ENCODE measurements at regions not wholly inside any gene's neighbourhood (a gene's known extent, or its start where the extent isn't known, plus 50 kb on each side); places are given as distances from the start of the nearest gene placed in this dataset.
A peak's percentile ranks its signal among the peaks of the same experiment; 100 is the strongest.
"Not testable (repeated sequence)": the region's sequence is repeated elsewhere in the genome, so short reads cannot be mapped to it uniquely, and the experiment has no call there.

GRCh38 chr4:154164931-154165839 lies 326.4 kb downstream of the DCHS2 start:
- H3K9ac ChIP-seq (ENCODE audit: low read depth, low read length): no peak overlapping the region
- H3K9me3 ChIP-seq (ENCODE audit: control insufficient read depth, insufficient read depth, low read length): no peaks in the 10 kb centered on the region
- H3K36me3 ChIP-seq (ENCODE audit: control insufficient read depth, insufficient read depth, low read length): no peaks in the 10 kb centered on the region
- H3K4me3 ChIP-seq (ENCODE audit: low read depth, low read length): no peak overlapping the region
- H3K27ac ChIP-seq (ENCODE audit: low read depth, low read length): no peak overlapping the region
- H3K4me1 ChIP-seq (ENCODE audit: control insufficient read depth, insufficient read depth, low read length): peaks cover 9% of the 10 kb centered on the region; the same call in 1 of the 2 replicates
- H3K27me3 ChIP-seq (ENCODE audit: control insufficient read depth, insufficient read depth, low read length): no peaks in the 10 kb centered on the region

DNA sequence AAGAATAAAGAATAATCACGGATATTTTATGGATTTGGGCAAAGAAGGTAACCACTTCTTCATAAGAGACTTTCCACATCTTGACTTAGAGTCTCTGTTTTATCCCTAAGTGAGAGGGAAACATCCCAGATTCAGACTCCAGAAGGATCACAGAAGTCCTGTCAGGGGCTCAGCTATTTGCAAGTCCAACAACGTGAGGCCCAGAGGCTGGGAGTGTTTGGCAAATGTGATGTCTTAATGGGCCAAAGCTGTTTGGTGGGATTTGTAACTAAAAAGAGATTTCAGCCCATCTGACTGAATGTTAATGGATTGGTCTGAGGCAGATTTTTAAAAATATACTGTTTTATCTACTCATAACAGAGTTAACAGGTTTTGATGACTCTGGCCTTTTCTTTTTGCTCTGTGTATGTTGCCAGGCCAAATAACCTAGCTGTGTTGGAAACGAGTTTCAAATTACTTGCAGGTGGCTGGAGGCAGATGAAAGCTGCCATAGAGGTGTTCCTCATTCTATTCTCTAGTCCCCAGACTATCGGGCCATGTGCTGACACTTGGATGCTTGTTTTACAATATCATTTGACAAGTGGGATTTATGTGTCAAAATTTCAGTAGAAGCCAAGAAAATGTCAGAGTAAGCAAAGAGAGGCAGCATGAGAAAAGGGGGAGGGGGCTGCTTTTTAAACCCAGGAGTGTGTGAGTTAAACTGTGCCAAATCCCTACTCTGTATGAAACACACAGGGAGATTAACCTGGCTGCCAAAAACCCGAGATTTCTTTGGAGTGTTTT lies 330.9 kb downstream of the DCHS2 start:
- Histone ChIP-seq H3K9ac (ENCODE audit: low read depth, low read length) (no peak overlapping the region), H3K4me1 (ENCODE audit: control insufficient read depth, insufficient read depth, low read length) (peaks cover 9% of the 10 kb centered on the region; the same call in 1 of the 2 replicates), H3K36me3 (ENCODE audit: control insufficient read depth, insufficient read depth, low read length) (no peaks in the 10 kb centered on the region), H3K27me3 (ENCODE audit: control insufficient read depth, insufficient read depth, low read length) (no peaks in the 10 kb centered on the region), H3K27ac (ENCODE audit: low read depth, low read length) (no peak overlapping the region), H3K4me3 (ENCODE audit: low read depth, low read length) (no peak overlapping the region), H3K9me3 (ENCODE audit: control insufficient read depth, insufficient read depth, low read length) (no peaks in the 10 kb centered on the region)

GRCh38 chr4:154158361-154159155 lies 333.0 kb downstream of the DCHS2 start:
- H3K9me3 ChIP-seq (ENCODE audit: control insufficient read depth, insufficient read depth, low read length): no peaks in the 10 kb centered on the region
- H3K27ac ChIP-seq (ENCODE audit: low read depth, low read length): no peak overlapping the region
- H3K4me1 ChIP-seq (ENCODE audit: control insufficient read depth, insufficient read depth, low read length): peaks cover 9% of the 10 kb centered on the region; the same call in 1 of the 2 replicates

GRCh38 chr4:154152546-154152945 lies 339.1 kb downstream of the DCHS2 start:
- no peaks in the 10 kb centered on the region for H3K4me1 ChIP-seq (ENCODE audit: control insufficient read depth, insufficient read depth, low read length)
- H3K9me3 ChIP-seq (ENCODE audit: control insufficient read depth, insufficient read depth, low read length): no peaks in the 10 kb centered on the region
- no peaks in the 10 kb centered on the region for H3K27me3 ChIP-seq (ENCODE audit: control insufficient read depth, insufficient read depth, low read length)
- no peak overlapping the region for H3K4me3 ChIP-seq (ENCODE audit: low read depth, low read length)
- H3K27ac ChIP-seq (ENCODE audit: low read depth, low read length): no peak overlapping the region
- H3K9ac ChIP-seq (ENCODE audit: low read depth, low read length): no peak overlapping the region
- no peaks in the 10 kb centered on the region for H3K36me3 ChIP-seq (ENCODE audit: control insufficient read depth, insufficient read depth, low read length)

More at GRCh38 chr4:154158361-154159155, 333.0 kb downstream of the DCHS2 start:
- Histone ChIP-seq H3K4me3 (ENCODE audit: low read depth, low read length) (no peak overlapping the region), H3K36me3 (ENCODE audit: control insufficient read depth, insufficient read depth, low read length) (no peaks in the 10 kb centered on the region), H3K27me3 (ENCODE audit: control insufficient read depth, insufficient read depth, low read length) (no peaks in the 10 kb centered on the region), H3K9ac (ENCODE audit: low read depth, low read length) (no peak overlapping the region)

GRCh38 chr4:154149236-154149635 lies 342.4 kb downstream of the DCHS2 start:
- H3K27ac ChIP-seq (ENCODE audit: low read depth, low read length); H3K4me3 ChIP-seq (ENCODE audit: low read depth, low read length); H3K9ac ChIP-seq (ENCODE audit: low read depth, low read length); H3K27me3 ChIP-seq (ENCODE audit: control insufficient read depth, insufficient read depth, low read length); H3K36me3 ChIP-seq (ENCODE audit: control insufficient read depth, insufficient read depth, low read length); H3K4me1 ChIP-seq (ENCODE audit: control insufficient read depth, insufficient read depth, low read length); H3K9me3 ChIP-seq (ENCODE audit: control insufficient read depth, insufficient read depth, low read length): not testable (repeated sequence)

DNA sequence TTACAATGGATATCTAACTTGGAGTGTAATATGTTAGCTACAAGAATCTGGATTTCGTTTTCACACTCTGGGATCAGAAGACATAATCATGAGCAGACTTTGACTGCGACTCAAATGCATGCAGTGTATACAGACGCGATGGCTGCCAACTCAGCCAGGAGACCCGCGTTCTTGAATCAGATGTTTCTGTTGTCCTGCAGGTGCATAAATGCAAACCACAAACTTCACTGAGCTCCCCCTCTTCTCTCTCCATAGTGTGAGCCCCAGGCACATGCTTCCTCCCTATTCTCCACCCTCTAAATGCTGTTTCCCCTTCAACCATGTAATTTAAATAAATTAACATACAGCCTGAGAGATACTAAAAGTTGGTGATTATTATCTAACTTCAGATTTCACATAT lies 347.9 kb downstream of the DCHS2 start:
- no peaks in the 10 kb centered on the region for H3K27me3 ChIP-seq (ENCODE audit: control insufficient read depth, insufficient read depth, low read length)
- no peaks in the 10 kb centered on the region for H3K36me3 ChIP-seq (ENCODE audit: control insufficient read depth, insufficient read depth, low read length)
- H3K9me3 ChIP-seq (ENCODE audit: control insufficient read depth, insufficient read depth, low read length): no peaks in the 10 kb centered on the region
- no peak overlapping the region for H3K9ac ChIP-seq (ENCODE audit: low read depth, low read length)
- H3K27ac ChIP-seq (ENCODE audit: low read depth, low read length): no peak overlapping the region
- peaks cover 6% of the 10 kb centered on the region; the same call in 1 of the 2 replicates for H3K4me1 ChIP-seq (ENCODE audit: control insufficient read depth, insufficient read depth, low read length)
- H3K4me3 ChIP-seq (ENCODE audit: low read depth, low read length): no peak overlapping the region

- no peaks in the 10 kb centered on the region for H3K36me3 ChIP-seq (ENCODE audit: control insufficient read depth, insufficient read depth, low read length)
- no peak overlapping the region for H3K4me3 ChIP-seq (ENCODE audit: low read depth, low read length)
- H3K9me3 ChIP-seq (ENCODE audit: control insufficient read depth, insufficient read depth, low read length): no peaks in the 10 kb centered on the region
- no peak overlapping the region for H3K9ac ChIP-seq (ENCODE audit: low read depth, low read length)
- H3K27me3 ChIP-seq (ENCODE audit: control insufficient read depth, insufficient read depth, low read length): no peaks in the 10 kb centered on the region
- no peak overlapping the region for H3K27ac ChIP-seq (ENCODE audit: low read depth, low read length)
- H3K4me1 ChIP-seq (ENCODE audit: control insufficient read depth, insufficient read depth, low read length): peaks cover 17% of the 10 kb centered on the region
These were observed 348.9 kb downstream of the DCHS2 start for GRCh38 chr4:154142664-154143063.

DNA sequence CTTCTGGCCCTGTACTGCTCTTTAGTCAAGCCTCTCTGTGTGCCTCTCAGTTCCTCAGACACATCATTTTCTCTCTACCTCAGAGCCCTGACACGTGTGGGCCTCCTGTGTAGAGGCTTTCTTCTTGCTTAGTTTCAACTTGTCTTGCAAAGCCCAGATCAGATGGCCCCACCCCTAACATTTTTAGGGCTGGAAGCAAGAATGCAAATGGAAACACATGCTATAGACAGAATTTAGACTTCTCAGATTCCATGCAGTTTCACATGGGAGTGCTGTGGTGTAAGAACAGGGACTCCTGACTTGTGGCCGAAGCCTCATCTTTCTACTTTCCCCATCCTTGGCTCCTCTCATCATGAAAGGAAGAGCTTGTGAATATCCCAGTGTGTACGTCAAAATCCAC lies 350.7 kb downstream of the DCHS2 start:
- Histone ChIP-seq H3K27ac (ENCODE audit: low read depth, low read length) (no peak overlapping the region), H3K36me3 (ENCODE audit: control insufficient read depth, insufficient read depth, low read length) (no peaks in the 10 kb centered on the region), H3K9ac (ENCODE audit: low read depth, low read length) (no peak overlapping the region), H3K9me3 (ENCODE audit: control insufficient read depth, insufficient read depth, low read length) (no peaks in the 10 kb centered on the region), H3K4me1 (ENCODE audit: control insufficient read depth, insufficient read depth, low read length) (peaks cover 28% of the 10 kb centered on the region), H3K4me3 (ENCODE audit: low read depth, low read length) (no peak overlapping the region), H3K27me3 (ENCODE audit: control insufficient read depth, insufficient read depth, low read length) (0 out of 2 replicates have a peak, but pooled peaks cover 2% of the 10 kb centered on the region)

DNA sequence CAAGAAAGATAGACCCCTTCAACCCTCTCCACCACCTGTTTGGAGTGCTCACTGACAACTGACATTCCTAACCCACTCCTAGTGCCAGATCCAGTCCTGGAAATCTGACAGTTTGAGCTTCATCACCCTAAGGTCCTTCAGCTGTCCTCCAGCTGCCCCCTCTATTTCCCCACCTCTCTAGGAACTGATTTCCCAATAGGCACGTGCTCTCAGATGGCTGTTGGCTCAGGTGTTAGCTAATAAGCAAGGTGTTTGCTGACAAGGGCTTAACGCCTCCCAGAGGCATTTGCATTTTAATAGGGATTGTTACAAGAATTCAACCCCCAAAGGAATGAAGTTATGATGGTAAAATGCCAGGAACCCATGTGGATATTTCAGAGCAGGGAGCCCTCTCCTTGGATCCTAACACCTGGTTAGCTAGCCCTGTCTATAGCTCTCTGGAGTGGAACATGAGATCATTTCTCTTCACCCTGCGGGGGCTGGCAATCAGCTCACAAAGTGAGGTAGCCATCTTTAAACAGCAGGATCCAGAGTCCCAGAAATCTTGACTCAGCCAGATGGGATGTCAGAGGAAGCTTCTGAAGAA lies 348.5 kb upstream of the SFRP2 start:
- Histone ChIP-seq H3K27ac (ENCODE audit: low read depth, low read length) (peak overlapping the region; percentile 69), H3K9me3 (ENCODE audit: control insufficient read depth, insufficient read depth, low read length) (no peaks in the 10 kb centered on the region), H3K4me3 (ENCODE audit: low read depth, low read length) (no peak overlapping the region), H3K4me1 (ENCODE audit: control insufficient read depth, insufficient read depth, low read length) (peaks cover 28% of the 10 kb centered on the region), H3K36me3 (ENCODE audit: control insufficient read depth, insufficient read depth, low read length) (no peaks in the 10 kb centered on the region), H3K9ac (ENCODE audit: low read depth, low read length) (no peak overlapping the region), H3K27me3 (ENCODE audit: control insufficient read depth, insufficient read depth, low read length) (0 out of 2 replicates have a peak, but pooled peaks cover 2% of the 10 kb centered on the region)

DNA sequence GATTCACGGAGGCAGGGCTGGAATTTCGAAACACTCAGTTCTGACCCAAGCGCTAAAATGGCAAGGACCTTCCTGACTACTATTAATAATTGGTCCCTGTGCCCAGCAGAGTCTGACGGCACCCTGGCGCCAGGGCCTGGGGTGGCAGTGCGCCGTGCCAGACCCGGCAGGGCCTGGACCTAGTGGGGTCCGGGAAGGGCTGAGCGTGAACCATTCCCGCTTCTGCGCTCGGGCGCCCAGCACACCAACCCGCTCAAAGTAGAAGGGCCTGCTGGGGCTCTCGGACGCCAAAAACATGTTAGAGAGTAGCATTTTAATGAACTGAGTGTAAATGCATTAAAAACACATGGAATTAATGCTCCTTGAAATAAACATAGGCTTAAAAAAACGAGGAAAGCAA lies 346.7 kb upstream of the SFRP2 start:
- no peak overlapping the region for H3K4me3 ChIP-seq (ENCODE audit: low read depth, low read length)
- 0 out of 2 replicates have a peak, but pooled peaks cover 2% of the 10 kb centered on the region for H3K27me3 ChIP-seq (ENCODE audit: control insufficient read depth, insufficient read depth, low read length)
- H3K9me3 ChIP-seq (ENCODE audit: control insufficient read depth, insufficient read depth, low read length): no peaks in the 10 kb centered on the region
- no peak overlapping the region for H3K9ac ChIP-seq (ENCODE audit: low read depth, low read length)
- peaks cover 28% of the 10 kb centered on the region for H3K4me1 ChIP-seq (ENCODE audit: control insufficient read depth, insufficient read depth, low read length)
- no peaks in the 10 kb centered on the region for H3K36me3 ChIP-seq (ENCODE audit: control insufficient read depth, insufficient read depth, low read length)
- no peak overlapping the region for H3K27ac ChIP-seq (ENCODE audit: low read depth, low read length)
